Neuronal stem cell (in vitro differentiated cells): ENCODE measurements at regions not wholly inside any gene's neighbourhood (a gene's known extent, or its start where the extent isn't known, plus 50 kb on each side); places are given as distances from the start of the nearest gene placed in this dataset.

Source experiments
- DNase-seq: peaks from one replicate; pipeline ENCODE4 v3.0.0-alpha.2; 2013; ENCODE audit warnings: low spot score
- H2AFZ ChIP-seq: one replicate; pipeline ENCODE4 v1.6.1; 2013; ENCODE audit warnings: mild to moderate bottlenecking, low read length, inconsistent platforms
- H2AK5ac ChIP-seq: 2 replicates; pipeline ENCODE4 v1.6.1; 2013; ENCODE audit warnings: low read depth, mild to moderate bottlenecking, inconsistent platforms, low read length, moderate library complexity, mixed read lengths
- H2BK120ac ChIP-seq: 2 replicates; pipeline ENCODE4 v1.6.1; 2013; ENCODE audit warnings: low read depth, mild to moderate bottlenecking, inconsistent platforms, low read length, moderate library complexity, mixed read lengths
- H2BK12ac ChIP-seq: one replicate; pipeline ENCODE4 v1.6.1; 2013; ENCODE audit warnings: low read length, inconsistent platforms
- H2BK15ac ChIP-seq: 2 replicates; pipeline ENCODE4 v1.6.1; 2013; ENCODE audit warnings: mild to moderate bottlenecking, low read length, inconsistent platforms, mixed read lengths
- H2BK5ac ChIP-seq: one replicate; pipeline ENCODE4 v1.6.1; 2013; ENCODE audit warnings: inconsistent platforms, mild to moderate bottlenecking, low read length, moderate library complexity
- H3K14ac ChIP-seq: one replicate; pipeline ENCODE4 v1.6.1; 2013; ENCODE audit warnings: low read length, inconsistent platforms
- H3K18ac ChIP-seq: 2 replicates; pipeline ENCODE4 v1.6.1; 2013; ENCODE audit warnings: low read length, inconsistent platforms
- H3K23ac ChIP-seq: 2 replicates; pipeline ENCODE4 v1.6.1; 2013; ENCODE audit warnings: low read depth, mild to moderate bottlenecking, mixed read lengths, low read length, inconsistent platforms; ENCODE audit not compliant: poor library complexity
- H3K27ac ChIP-seq: replicated peaks from 3 replicates; pipeline ENCODE4 v1.5.1; 2013; ENCODE audit warnings: low read length, inconsistent platforms
- H3K27me3 ChIP-seq, 3 experiments: 2 replicates each; pipeline ENCODE4 v1.6.1; 2013; ENCODE audit warnings: low read length in 3 of 3, mild to moderate bottlenecking in 2 of 3, inconsistent platforms in 1 of 3, low read depth in 1 of 3, mixed read lengths in 1 of 3, moderate library complexity in 1 of 3; ENCODE audit not compliant: control insufficient read depth in 3 of 3, insufficient read depth in 3 of 3
- H3K36me3 ChIP-seq, 2 donors: replicated peaks in 1 of 2; 2 replicates each; pipeline ENCODE4 v1.6.1; 2013; ENCODE audit warnings: low read length in 2 of 2; ENCODE audit not compliant: control insufficient read depth in 2 of 2, insufficient read depth in 2 of 2
- H3K4ac ChIP-seq: 2 replicates; pipeline ENCODE4 v1.6.1; 2013; ENCODE audit warnings: inconsistent platforms, mild to moderate bottlenecking, low read length, moderate library complexity
- H3K4me1 ChIP-seq, 2 donors: 1 replicate in 1 of 2; 2 replicates in 1 of 2; pipeline ENCODE4 v1.6.1; 2013; ENCODE audit warnings: low read length in 2 of 2, low read depth in 1 of 2; ENCODE audit not compliant: control insufficient read depth in 2 of 2, insufficient read depth in 1 of 2
- H3K4me2 ChIP-seq: one replicate; pipeline ENCODE4 v1.6.1; 2013; ENCODE audit warnings: mild to moderate bottlenecking, low read length, inconsistent platforms; ENCODE audit not compliant: insufficient read depth, poor library complexity, severe bottlenecking
- H3K4me3 ChIP-seq, 2 donors: 2 replicates each; pipeline ENCODE4 v1.5.1; 2013; ENCODE audit warnings: low read length in 2 of 2, mild to moderate bottlenecking in 2 of 2, inconsistent platforms in 1 of 2, moderate library complexity in 1 of 2
- H3K79me1 ChIP-seq: one replicate; pipeline ENCODE4 v1.6.1; 2013; ENCODE audit warnings: low read depth, mild to moderate bottlenecking, inconsistent platforms, low read length, moderate library complexity
- H3K9ac ChIP-seq: one replicate; pipeline ENCODE4 v1.6.1; 2013; ENCODE audit warnings: mild to moderate bottlenecking, low read depth, low read length, inconsistent platforms; ENCODE audit not compliant: poor library complexity
- H3K9me3 ChIP-seq, 2 donors: replicated peaks in 1 of 2; 2 replicates each; pipeline versions ENCODE3 to v1.6.1; 2013; ENCODE audit warnings: low read length in 2 of 2, mild to moderate bottlenecking in 2 of 2, inconsistent platforms in 1 of 2, low read depth in 1 of 2, mixed read lengths in 1 of 2, moderate library complexity in 1 of 2; ENCODE audit not compliant: control insufficient read depth in 2 of 2, insufficient read depth in 1 of 2
- H4K8ac ChIP-seq: one replicate; pipeline ENCODE4 v1.6.1; 2013; ENCODE audit warnings: low read depth, mild to moderate bottlenecking, inconsistent platforms, low read length, moderate library complexity
- H4K91ac ChIP-seq: one replicate; pipeline ENCODE4 v1.6.1; 2013; ENCODE audit warnings: low read length, low read depth, mild to moderate bottlenecking, inconsistent platforms; ENCODE audit not compliant: poor library complexity
- WGBS, 2 donors: extraction: QIAGEN DNeasy Blood & Tissue Kit; methylation state at CpG; one replicate each; pipeline ENCODE4 v1.1.7; 2013; ENCODE audit warnings: missing lambda C conversion rate in 2 of 2, mixed read lengths in 1 of 2; ENCODE audit not compliant: insufficient read length in 2 of 2, insufficient replicate concordance in 1 of 2; ENCODE audit errors: extremely low coverage in 2 of 2; 5-methylcytosine and 5-hydroxymethylcytosine counted together

DNA sequence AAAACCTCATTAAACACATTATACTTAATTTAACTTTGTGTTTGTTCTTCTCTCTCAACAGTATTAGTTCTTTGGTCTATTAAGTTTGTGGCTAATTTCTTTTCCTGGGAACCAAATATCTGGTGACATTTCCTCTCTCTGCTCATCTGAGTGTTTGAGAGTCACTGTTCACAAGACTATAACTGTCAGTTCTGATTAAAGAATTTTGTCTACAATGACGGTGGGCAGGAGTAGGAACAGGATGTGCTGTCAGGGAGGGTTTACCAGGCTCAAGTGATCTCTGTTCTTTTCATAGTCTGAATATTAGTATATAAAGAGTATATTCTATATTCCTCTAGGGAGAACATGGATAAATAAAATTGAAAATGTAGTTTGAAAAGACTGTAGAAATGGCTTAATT, 92.9 kb downstream of the ALG10B start:
- Histone ChIP-seq H2BK120ac (no peak overlapping the region), H3K4me1 (peaks cover 0 to 6% of the 10 kb centered on the region in 2 donors), H3K79me1 (no peaks in the 10 kb centered on the region), H2AFZ (no peak overlapping the region), H3K4me3 (no peak overlapping the region), H3K27ac (no peak overlapping the region), H2BK5ac (no peak overlapping the region), H3K9me3 (no peaks in the 10 kb centered on the region), H4K8ac (no peak overlapping the region), H3K9ac (no peak overlapping the region), H3K14ac (no peak overlapping the region), H3K23ac (no peak overlapping the region), H3K4me2 (no peak overlapping the region), H3K36me3 (no peaks in the 10 kb centered on the region), H4K91ac (no peak overlapping the region), H2AK5ac (no peak overlapping the region), H2BK15ac (no peak overlapping the region), H2BK12ac (no peak overlapping the region), H3K18ac (no peak overlapping the region), H3K27me3 (no peaks in the 10 kb centered on the region), H3K4ac (no peak overlapping the region)
- DNase-seq, result no peak
- no CpG with 5 or more reads among the region's 1 CpG for WGBS, 2 donors

DNA sequence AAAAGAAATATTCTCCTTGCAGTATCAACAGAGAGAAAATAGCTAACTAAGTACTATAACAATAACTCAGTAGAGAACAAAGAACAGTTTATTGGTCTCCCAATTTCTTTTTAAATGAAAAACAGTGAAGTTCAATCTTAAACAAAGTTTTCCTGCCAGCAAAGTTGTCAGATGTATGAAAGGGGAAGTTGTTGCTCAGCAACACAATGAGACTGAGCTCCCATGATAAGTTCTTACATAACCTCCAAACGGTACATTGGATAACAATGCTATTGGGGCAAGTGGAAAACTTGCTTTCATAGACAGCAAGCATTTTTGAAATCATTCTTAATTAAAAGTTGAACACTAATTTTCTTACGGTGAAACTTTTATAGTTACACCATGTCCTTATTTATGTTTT, 94.9 kb downstream of the ALG10B start:
- no peaks in the 10 kb centered on the region for H3K36me3 ChIP-seq
- H3K4me1 ChIP-seq, result peaks cover 0 to 6% of the 10 kb centered on the region in 2 donors

DNA sequence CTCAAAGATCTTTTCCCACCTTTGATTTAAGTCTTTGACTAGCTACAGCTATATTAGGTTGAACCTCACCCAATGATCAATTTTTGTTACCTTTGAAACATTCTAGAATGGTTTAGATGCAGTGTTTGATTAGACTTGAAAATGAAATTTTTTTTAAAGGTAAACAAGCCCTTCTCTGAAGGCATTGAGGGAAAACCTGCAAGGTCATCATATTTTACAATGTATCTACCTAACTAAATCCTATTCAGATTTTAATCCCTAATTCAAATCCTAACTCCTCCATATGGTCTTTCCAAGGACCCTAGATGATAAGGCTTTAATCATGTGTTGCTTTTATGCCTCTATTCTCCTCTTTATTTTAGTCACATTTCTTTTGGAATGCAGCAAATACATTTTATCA, 95.4 kb downstream of the ALG10B start:
- H3K27ac ChIP-seq, result no peak overlapping the region
- no peak overlapping the region for H2BK12ac ChIP-seq
- H2BK15ac ChIP-seq, result no peak overlapping the region
- no peak overlapping the region for H3K14ac ChIP-seq
- peak overlapping the region; percentile 29 for H2AFZ ChIP-seq
- no peaks in the 10 kb centered on the region for H3K36me3 ChIP-seq
- no peak overlapping the region for H3K9ac ChIP-seq
- H3K18ac ChIP-seq, result no peak overlapping the region
- H2BK120ac ChIP-seq, result no peak overlapping the region
- no peak overlapping the region for H4K91ac ChIP-seq
- no peak overlapping the region for H3K23ac ChIP-seq
- no peak overlapping the region for H3K4ac ChIP-seq
- H2AK5ac ChIP-seq, result no peak overlapping the region
- DNase-seq, result no peak
- H2BK5ac ChIP-seq, result no peak overlapping the region
- peaks cover 0 to 6% of the 10 kb centered on the region in 2 donors for H3K4me1 ChIP-seq
- H3K4me2 ChIP-seq, result no peak overlapping the region
- H4K8ac ChIP-seq, result no peak overlapping the region
- H3K4me3 ChIP-seq, result no peak overlapping the region
- H3K9me3 ChIP-seq, result no peaks in the 10 kb centered on the region
- H3K79me1 ChIP-seq, result no peaks in the 10 kb centered on the region
- no peaks in the 10 kb centered on the region for H3K27me3 ChIP-seq

More for the DNA sequence above, 94.9 kb downstream of the ALG10B start:
- H3K18ac ChIP-seq, result no peak overlapping the region
- no peak overlapping the region for H3K4me3 ChIP-seq
- no CpG with 5 or more reads among the region's 2 CpGs for WGBS, 2 donors
- no peak overlapping the region for H2BK15ac ChIP-seq
- H2AFZ ChIP-seq, result peak overlapping the region; percentile 29
- no peak overlapping the region for H2BK12ac ChIP-seq
- no peaks in the 10 kb centered on the region for H3K79me1 ChIP-seq
- H3K27ac ChIP-seq, result no peak overlapping the region
- H3K27me3 ChIP-seq, result no peaks in the 10 kb centered on the region
- H2BK120ac ChIP-seq, result no peak overlapping the region
- no peak overlapping the region for H2AK5ac ChIP-seq
- no peak overlapping the region for H3K4ac ChIP-seq
- H4K91ac ChIP-seq, result no peak overlapping the region
- no peak overlapping the region for H3K9ac ChIP-seq
- DNase-seq, result no peak
- H3K23ac ChIP-seq, result no peak overlapping the region
- no peaks in the 10 kb centered on the region for H3K9me3 ChIP-seq
- no peak overlapping the region for H3K4me2 ChIP-seq
- no peak overlapping the region for H2BK5ac ChIP-seq
- H3K14ac ChIP-seq, result no peak overlapping the region
- H4K8ac ChIP-seq, result no peak overlapping the region

DNA sequence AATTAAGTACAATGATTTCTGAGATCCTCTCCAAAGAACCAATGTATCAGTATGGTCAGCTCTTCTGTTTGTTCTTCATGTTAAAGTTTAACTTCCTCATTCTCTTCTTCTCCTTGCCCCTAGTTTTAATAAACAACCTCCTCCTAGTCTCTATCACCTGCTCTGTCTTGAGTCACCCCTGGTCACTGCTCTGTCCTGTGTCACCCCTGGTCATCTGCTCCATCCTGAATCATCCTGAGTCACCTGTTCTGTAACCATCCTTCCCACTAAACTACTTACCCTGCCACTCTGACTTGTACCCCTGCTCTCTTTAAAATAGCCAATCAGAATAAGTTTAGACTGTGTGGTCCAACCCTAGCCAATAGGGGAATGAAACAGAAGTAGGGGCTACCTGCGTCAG, 100.5 kb downstream of the ALG10B start:
- no peak overlapping the region for H4K91ac ChIP-seq
- no peak overlapping the region for H3K23ac ChIP-seq
- no peaks in the 10 kb centered on the region for H3K9me3 ChIP-seq
- no peak overlapping the region for H3K4ac ChIP-seq
- H3K4me1 ChIP-seq, result no peaks in the 10 kb centered on the region
- no peak overlapping the region for H3K14ac ChIP-seq
- H3K4me3 ChIP-seq, result no peak overlapping the region
- no CpG with 5 or more reads among the region's 1 CpG for WGBS, 2 donors
- no peak for DNase-seq
- no peak overlapping the region for H3K4me2 ChIP-seq
- no peaks in the 10 kb centered on the region for H3K79me1 ChIP-seq
- H2BK5ac ChIP-seq, result no peak overlapping the region
- H3K9ac ChIP-seq, result no peak overlapping the region
- no peaks in the 10 kb centered on the region for H3K27me3 ChIP-seq
- no peak overlapping the region for H2AFZ ChIP-seq
- H3K36me3 ChIP-seq, result no peaks in the 10 kb centered on the region
- no peak overlapping the region for H3K27ac ChIP-seq
- no peak overlapping the region for H4K8ac ChIP-seq
- H2AK5ac ChIP-seq, result no peak overlapping the region
- no peak overlapping the region for H3K18ac ChIP-seq
- no peak overlapping the region for H2BK15ac ChIP-seq
- H2BK120ac ChIP-seq, result no peak overlapping the region
- H2BK12ac ChIP-seq, result no peak overlapping the region
